ENCODE measurements at regions not wholly inside any gene's neighbourhood (a gene's known extent, or its start where the extent isn't known, plus 50 kb on each side); places are given as distances from the start of the nearest gene placed in this dataset.
"Not testable (repeated sequence)": the region's sequence is repeated elsewhere in the genome, so short reads cannot be mapped to it uniquely, and the experiment has no call there.

DNA sequence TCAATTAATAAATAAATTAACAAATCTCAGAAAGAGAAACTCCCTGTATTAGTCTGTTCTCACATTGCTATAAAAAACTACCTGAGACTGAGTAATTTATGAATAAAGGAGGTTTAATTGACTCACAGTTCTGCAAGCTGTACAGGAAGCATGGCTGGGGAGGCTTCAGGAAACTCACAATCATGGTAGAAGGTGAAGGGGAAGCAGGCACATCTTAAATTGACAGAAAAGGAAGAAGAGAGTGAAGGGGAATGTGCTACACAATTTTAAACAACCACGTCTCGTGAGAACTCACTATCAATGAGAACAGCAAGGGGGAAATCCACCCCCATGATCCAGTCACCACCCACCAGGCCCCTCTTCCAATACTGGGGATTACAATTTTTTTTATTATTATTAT, 358.3 kb upstream of the KIAA1217 start:
- Histone ChIP-seq H3K4me2 (ENCODE audit: low read length) (no peak overlapping the region), H4K20me1 (ENCODE audit: insufficient read depth) (no peaks in the 10 kb centered on the region), H3K4me3 (ENCODE audit: low read length) (no peak overlapping the region), H3K9me3 (ENCODE audit: low read length) (no peaks in the 10 kb centered on the region), H3K27ac (ENCODE audit: low read length) (no peak overlapping the region), H3K9me2 (ENCODE audit: insufficient read depth, low read length) (no peaks in the 10 kb centered on the region), H3K79me2 (replicated peaks; ENCODE audit: insufficient read depth, low read length) (no peaks in the 10 kb centered on the region), H3K36me3 (ENCODE audit: insufficient read depth, low read length) (no peaks in the 10 kb centered on the region), H3K9ac (ENCODE audit: low read length) (no peak overlapping the region), H3F3A (ENCODE audit: insufficient read depth, low read length, poor library complexity, severe bottlenecking) (no peaks in the 10 kb centered on the region), H2AFZ (ENCODE audit: low read depth, low read length) (no peak overlapping the region), H3K27me3 (ENCODE audit: insufficient read depth, low read depth, low read length) (no peaks in the 10 kb centered on the region)
- no peak for TF ChIP-seq TAF1 (IDR thresholded peaks at IDR 0.05; ENCODE audit: low read depth)
- no peak for TF ChIP-seq EP300 (conservative IDR thresholded peaks at IDR 0.05; ENCODE audit: poor library complexity, severe bottlenecking)
- TF ChIP-seq RAD21 (conservative IDR thresholded peaks at IDR 0.05): no peak
- no peak for TF ChIP-seq EZH2 (IDR thresholded peaks at IDR 0.05; ENCODE audit: borderline replicate concordance, insufficient read depth, low read length, poor library complexity, severe bottlenecking)
- TF ChIP-seq MXI1 (conservative IDR thresholded peaks at IDR 0.05; ENCODE audit: poor library complexity, severe bottlenecking): no peak
- no peak for TF ChIP-seq POLR2AphosphoS5 (IDR thresholded peaks at IDR 0.05)

DNA sequence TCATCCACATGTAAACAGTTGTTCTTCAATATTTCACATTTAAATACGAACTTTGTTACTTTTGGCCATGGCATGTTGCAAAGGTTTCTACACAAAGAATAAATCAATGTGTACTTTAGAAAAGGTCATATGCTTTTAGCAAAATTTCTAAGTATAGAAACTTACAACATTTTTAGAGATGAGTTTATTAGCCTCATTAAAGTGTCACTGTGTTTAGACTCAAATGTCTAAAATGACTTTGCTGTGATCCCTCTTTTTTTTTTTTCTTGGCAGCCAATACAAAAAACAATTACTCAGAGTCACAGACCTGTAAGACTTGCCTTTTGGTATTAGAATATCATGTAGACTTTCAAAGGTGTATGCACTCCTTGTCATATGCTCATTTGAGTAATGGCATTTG, 349.3 kb upstream of the KIAA1217 start:
- no peaks in the 10 kb centered on the region for H3K36me3 ChIP-seq (ENCODE audit: insufficient read depth, low read length)
- H3K4me2 ChIP-seq (ENCODE audit: low read length): no peak overlapping the region
- H3K9me2 ChIP-seq (ENCODE audit: insufficient read depth, low read length): no peaks in the 10 kb centered on the region
- H3F3A ChIP-seq (ENCODE audit: insufficient read depth, low read length, poor library complexity, severe bottlenecking): no peaks in the 10 kb centered on the region
- no peaks in the 10 kb centered on the region for H3K79me2 ChIP-seq (replicated peaks; ENCODE audit: insufficient read depth, low read length)
- H4K20me1 ChIP-seq (ENCODE audit: insufficient read depth): no peaks in the 10 kb centered on the region
- no peak overlapping the region for H3K27ac ChIP-seq (ENCODE audit: low read length)
- H3K9me3 ChIP-seq (ENCODE audit: low read length): no peaks in the 10 kb centered on the region
- H3K9ac ChIP-seq (ENCODE audit: low read length): no peak overlapping the region
- H2AFZ ChIP-seq (ENCODE audit: low read depth, low read length): no peak overlapping the region
- H3K27me3 ChIP-seq (ENCODE audit: insufficient read depth, low read depth, low read length): no peaks in the 10 kb centered on the region
- TF ChIP-seq TAF1 (IDR thresholded peaks at IDR 0.05; ENCODE audit: low read depth) (no peak), EP300 (conservative IDR thresholded peaks at IDR 0.05; ENCODE audit: poor library complexity, severe bottlenecking) (peak; percentile 86), MXI1 (conservative IDR thresholded peaks at IDR 0.05; ENCODE audit: poor library complexity, severe bottlenecking) (no peak), RAD21 (conservative IDR thresholded peaks at IDR 0.05) (no peak), EZH2 (IDR thresholded peaks at IDR 0.05; ENCODE audit: borderline replicate concordance, insufficient read depth, low read length, poor library complexity, severe bottlenecking) (no peak)
- TF ChIP-seq, protein P1, sequence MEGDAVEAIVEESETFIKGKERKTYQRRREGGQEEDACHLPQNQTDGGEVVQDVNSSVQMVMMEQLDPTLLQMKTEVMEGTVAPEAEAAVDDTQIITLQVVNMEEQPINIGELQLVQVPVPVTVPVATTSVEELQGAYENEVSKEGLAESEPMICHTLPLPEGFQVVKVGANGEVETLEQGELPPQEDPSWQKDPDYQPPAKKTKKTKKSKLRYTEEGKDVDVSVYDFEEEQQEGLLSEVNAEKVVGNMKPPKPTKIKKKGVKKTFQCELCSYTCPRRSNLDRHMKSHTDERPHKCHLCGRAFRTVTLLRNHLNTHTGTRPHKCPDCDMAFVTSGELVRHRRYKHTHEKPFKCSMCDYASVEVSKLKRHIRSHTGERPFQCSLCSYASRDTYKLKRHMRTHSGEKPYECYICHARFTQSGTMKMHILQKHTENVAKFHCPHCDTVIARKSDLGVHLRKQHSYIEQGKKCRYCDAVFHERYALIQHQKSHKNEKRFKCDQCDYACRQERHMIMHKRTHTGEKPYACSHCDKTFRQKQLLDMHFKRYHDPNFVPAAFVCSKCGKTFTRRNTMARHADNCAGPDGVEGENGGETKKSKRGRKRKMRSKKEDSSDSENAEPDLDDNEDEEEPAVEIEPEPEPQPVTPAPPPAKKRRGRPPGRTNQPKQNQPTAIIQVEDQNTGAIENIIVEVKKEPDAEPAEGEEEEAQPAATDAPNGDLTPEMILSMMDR (IDR thresholded peaks at IDR 0.05; ENCODE audit: poor library complexity, severe bottlenecking): no peak
- H3K4me3 ChIP-seq (ENCODE audit: low read length): no peak overlapping the region

DNA sequence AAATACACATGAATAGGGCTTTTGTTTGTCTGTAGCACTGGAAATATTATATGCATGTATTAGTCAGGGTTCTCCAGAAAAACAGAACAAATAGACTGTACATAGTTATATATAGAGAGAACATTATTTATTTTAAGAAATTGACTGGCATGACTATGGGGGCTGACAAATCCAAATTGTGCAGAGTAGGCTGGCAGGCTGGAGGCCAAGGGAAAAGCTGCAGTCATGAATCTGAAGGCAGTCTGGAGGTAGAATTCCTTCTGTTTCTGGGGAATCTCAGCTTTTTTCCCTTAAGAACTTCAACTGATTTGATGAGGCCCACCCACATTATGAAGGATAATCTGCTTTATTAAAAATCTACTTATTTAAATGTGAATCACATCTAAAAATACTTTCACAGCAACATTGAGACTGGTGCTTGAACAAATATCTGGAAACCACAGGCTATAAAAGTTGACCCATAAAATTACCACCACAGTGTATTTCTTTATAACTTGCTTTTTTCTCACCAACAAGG, 344.2 kb upstream of the KIAA1217 start:
- no peak overlapping the region for H3K4me2 ChIP-seq (ENCODE audit: low read length)
- no peak for TF ChIP-seq TAF1 (IDR thresholded peaks at IDR 0.05; ENCODE audit: low read depth)
- TF ChIP-seq MXI1 (conservative IDR thresholded peaks at IDR 0.05; ENCODE audit: poor library complexity, severe bottlenecking): no peak
- TF ChIP-seq SMC3 (conservative IDR thresholded peaks at IDR 0.05; ENCODE audit: poor library complexity): no peak
- no peak for TF ChIP-seq EP300 (conservative IDR thresholded peaks at IDR 0.05; ENCODE audit: poor library complexity, severe bottlenecking)
- TF ChIP-seq, protein P1 (IDR thresholded peaks at IDR 0.05; ENCODE audit: poor library complexity, severe bottlenecking): no peak
- no peak for TF ChIP-seq POLR2AphosphoS5 (IDR thresholded peaks at IDR 0.05)
- TF ChIP-seq, protein P2, sequence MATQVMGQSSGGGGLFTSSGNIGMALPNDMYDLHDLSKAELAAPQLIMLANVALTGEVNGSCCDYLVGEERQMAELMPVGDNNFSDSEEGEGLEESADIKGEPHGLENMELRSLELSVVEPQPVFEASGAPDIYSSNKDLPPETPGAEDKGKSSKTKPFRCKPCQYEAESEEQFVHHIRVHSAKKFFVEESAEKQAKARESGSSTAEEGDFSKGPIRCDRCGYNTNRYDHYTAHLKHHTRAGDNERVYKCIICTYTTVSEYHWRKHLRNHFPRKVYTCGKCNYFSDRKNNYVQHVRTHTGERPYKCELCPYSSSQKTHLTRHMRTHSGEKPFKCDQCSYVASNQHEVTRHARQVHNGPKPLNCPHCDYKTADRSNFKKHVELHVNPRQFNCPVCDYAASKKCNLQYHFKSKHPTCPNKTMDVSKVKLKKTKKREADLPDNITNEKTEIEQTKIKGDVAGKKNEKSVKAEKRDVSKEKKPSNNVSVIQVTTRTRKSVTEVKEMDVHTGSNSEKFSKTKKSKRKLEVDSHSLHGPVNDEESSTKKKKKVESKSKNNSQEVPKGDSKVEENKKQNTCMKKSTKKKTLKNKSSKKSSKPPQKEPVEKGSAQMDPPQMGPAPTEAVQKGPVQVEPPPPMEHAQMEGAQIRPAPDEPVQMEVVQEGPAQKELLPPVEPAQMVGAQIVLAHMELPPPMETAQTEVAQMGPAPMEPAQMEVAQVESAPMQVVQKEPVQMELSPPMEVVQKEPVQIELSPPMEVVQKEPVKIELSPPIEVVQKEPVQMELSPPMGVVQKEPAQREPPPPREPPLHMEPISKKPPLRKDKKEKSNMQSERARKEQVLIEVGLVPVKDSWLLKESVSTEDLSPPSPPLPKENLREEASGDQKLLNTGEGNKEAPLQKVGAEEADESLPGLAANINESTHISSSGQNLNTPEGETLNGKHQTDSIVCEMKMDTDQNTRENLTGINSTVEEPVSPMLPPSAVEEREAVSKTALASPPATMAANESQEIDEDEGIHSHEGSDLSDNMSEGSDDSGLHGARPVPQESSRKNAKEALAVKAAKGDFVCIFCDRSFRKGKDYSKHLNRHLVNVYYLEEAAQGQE (IDR thresholded peaks at IDR 0.05; ENCODE audit: borderline replicate concordance): no peak
- TF ChIP-seq EZH2 (IDR thresholded peaks at IDR 0.05; ENCODE audit: borderline replicate concordance, insufficient read depth, low read length, poor library complexity, severe bottlenecking): no peak
- H3K4me3 ChIP-seq (ENCODE audit: low read length): no peak overlapping the region
- H3K9me2 ChIP-seq (ENCODE audit: insufficient read depth, low read length): no peaks in the 10 kb centered on the region
- no peak overlapping the region for H2AFZ ChIP-seq (ENCODE audit: low read depth, low read length)
- no peaks in the 10 kb centered on the region for H3K27me3 ChIP-seq (ENCODE audit: insufficient read depth, low read depth, low read length)
- no peaks in the 10 kb centered on the region for H3K36me3 ChIP-seq (ENCODE audit: insufficient read depth, low read length)
- H4K20me1 ChIP-seq (ENCODE audit: insufficient read depth): no peaks in the 10 kb centered on the region
- no peak overlapping the region for H3K27ac ChIP-seq (ENCODE audit: low read length)
- H3K79me2 ChIP-seq (replicated peaks; ENCODE audit: insufficient read depth, low read length): no peaks in the 10 kb centered on the region
- H3K9me3 ChIP-seq (ENCODE audit: low read length): no peaks in the 10 kb centered on the region
- no peak overlapping the region for H3K9ac ChIP-seq (ENCODE audit: low read length)
- no peaks in the 10 kb centered on the region for H3F3A ChIP-seq (ENCODE audit: insufficient read depth, low read length, poor library complexity, severe bottlenecking)

DNA sequence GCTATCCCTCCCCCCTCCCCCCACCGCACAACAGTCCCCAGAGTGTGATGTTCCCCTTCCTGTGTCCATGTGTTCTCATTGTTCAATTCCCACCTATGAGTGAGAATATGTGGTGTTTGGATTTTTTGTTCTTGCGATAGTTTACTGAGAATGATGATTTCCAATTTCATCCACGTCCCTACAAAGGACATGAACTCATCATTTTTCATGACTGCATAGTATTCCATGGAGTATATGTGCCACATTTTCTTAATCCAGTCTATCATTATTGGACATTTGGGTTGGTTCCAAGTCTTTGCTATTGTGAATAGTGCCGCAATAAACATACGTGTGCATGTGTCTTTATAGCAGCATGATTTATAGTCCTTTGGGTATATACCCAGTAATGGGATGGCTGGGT, 342.0 kb upstream of the KIAA1217 start:
- H3K9me3 ChIP-seq (ENCODE audit: low read length); H3K9ac ChIP-seq (ENCODE audit: low read length); H3K27ac ChIP-seq (ENCODE audit: low read length); H3K27me3 ChIP-seq (ENCODE audit: insufficient read depth, low read depth, low read length); H3K9me2 ChIP-seq (ENCODE audit: insufficient read depth, low read length); H4K20me1 ChIP-seq (ENCODE audit: insufficient read depth); H3F3A ChIP-seq (ENCODE audit: insufficient read depth, low read length, poor library complexity, severe bottlenecking); H2AFZ ChIP-seq (ENCODE audit: low read depth, low read length); H3K4me3 ChIP-seq (ENCODE audit: low read length); H3K4me2 ChIP-seq (ENCODE audit: low read length); H3K36me3 ChIP-seq (ENCODE audit: insufficient read depth, low read length); H3K79me2 ChIP-seq (replicated peaks; ENCODE audit: insufficient read depth, low read length): not testable (repeated sequence)

Data from neural cell (in vitro differentiated cells).